A204.1 (cell line): ENCODE measurements at regions not wholly inside any gene's neighbourhood (a gene's known extent, or its start where the extent isn't known, plus 50 kb on each side); places are given as distances from the start of the nearest gene placed in this dataset.
"Not testable (repeated sequence)": the region's sequence is repeated elsewhere in the genome, so short reads cannot be mapped to it uniquely, and the experiment has no call there.

ENCODE experiments used
- FAIRE-seq: peaks from 2 replicates; lab custom pipeline; 2012; peaks lifted over from hg19 to GRCh38; lab: Jason Lieb, UNC

DNA sequence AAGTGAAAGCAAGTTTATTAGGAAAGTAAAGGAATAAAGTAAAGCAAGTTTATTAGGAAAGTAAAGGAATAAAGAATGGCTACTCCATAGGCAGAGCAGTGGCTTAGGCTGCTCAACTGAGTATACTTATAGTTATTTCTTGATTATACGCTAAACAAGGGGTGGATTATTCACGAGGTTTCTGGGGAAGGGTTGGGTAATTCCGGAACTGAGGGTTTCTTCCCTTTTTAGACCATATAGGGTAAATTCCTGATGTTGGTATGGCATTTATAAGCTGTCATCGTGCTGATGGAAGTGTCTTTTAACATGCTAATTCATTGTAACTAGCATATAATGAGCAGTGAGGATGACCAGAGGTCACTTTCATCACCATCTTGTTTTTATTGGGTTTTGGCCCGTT, 194.3 kb downstream of the DLEU7 start:
- FAIRE-seq: no peak

DNA sequence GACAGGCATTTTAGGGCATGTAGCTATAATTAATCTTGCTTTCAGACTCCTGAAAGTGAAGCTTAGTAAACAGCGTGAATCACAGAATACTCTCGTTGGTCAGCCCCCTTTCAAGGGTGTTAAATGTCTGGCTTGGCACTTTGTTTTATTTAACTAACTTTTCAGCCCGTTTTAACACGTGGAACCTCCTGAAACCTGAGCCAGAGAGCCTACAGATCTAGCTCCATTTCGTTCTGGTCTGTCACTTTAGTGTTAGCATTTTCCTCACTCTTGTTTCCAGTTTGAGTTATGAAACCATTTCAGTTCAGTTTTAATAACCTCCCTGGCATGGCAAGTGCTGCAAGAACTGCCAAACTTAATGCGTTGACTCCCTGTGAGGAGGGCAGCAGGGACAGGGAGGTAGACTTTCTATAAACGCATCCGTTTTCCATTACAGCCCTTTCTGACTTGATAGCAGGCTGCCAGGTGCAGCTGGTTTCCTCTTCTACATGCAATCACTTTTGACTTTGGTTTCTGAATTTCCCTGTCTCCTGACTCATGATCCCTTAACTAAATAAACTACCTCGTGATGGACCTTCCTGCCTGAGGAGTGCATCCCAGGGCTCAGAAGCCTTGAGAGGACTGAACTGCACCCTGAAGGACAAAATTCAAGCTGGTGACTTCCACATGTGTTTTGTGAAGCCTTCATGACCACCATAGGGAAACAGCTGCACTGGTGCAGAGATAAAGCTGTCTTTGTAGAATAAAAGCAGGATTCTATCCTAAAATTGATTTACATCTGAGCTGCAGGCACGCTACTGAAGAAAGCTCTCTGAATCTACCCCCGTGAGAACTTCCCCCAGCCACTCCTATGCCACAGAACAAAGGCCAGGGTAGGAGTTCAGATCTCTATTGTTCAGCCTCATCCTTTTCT, 192.6 kb downstream of the DLEU7 start:
- FAIRE-seq: no peak

GRCh38 chr13:50651922-50652321, 191.6 kb downstream of the DLEU7 start:
- no peak for FAIRE-seq

- no peak for FAIRE-seq
Observed at GRCh38 chr13:50654331-50654730, 189.2 kb downstream of the DLEU7 start.

DNA sequence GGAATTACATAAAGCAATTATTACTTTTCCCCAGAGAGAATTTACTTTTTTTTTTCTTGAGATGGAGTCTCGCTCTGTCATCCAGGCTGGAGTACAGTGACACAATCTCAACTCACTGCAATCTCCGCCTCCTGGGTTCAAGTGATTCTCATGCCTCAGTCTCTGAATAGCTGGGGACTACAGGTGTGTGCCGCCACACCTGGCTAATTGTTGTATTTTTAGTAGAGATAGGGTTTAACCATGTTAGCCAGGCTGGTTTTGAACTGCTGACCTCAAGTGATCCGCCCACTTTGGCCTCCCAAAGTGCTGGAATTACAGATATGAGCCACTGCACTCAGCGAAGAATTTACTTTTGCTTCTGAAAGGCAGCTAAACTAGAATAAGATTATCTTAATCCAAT, 181.6 kb downstream of the DLEU7 start:
- FAIRE-seq: not testable (repeated sequence)

DNA sequence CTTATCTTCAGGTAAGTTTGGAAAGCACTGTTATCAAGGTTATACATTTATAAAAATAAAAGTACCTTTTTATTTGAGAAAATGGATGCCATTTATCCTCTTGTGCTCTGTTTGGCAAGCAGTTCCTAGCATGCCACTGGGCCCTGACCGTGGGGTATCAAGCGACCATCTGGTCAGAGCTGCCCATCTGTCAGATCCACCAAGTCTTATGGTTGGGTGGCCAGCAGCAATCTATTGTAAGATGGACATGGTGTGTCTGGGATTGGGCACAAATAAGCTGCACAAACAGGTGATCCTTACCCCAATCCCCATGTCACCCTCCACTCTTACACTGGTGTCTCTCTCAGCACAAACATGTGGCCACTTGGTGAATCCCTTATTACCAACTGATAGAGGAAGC, 178.5 kb downstream of the DLEU7 start:
- FAIRE-seq: no peak

GRCh38 chr13:50668049-50668448, 175.4 kb downstream of the DLEU7 start:
- FAIRE-seq: no peak

GRCh38 chr13:50668691-50669271, 174.7 kb downstream of the DLEU7 start:
- no peak for FAIRE-seq

DNA sequence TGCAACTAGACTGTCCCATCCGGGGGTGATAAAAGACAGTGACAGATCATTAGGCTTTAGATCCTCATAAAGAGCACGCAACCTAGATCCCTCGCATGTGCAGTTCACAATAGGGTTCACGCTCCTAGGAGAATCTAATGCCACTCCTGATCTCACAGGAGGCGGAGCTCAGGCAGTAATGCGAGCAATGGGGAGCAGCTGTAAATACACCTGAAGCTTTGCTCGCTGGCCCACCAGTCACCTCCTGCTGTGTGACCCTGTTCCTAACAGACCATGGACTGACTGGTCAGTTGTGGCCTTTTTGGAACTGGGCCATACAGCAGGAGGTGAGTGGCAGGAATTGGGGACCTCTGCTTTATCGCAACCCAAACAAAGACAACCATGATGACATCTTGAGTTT, 173.2 kb downstream of the DLEU7 start:
- no peak for FAIRE-seq

GRCh38 chr13:50670847-50671496, 172.5 kb downstream of the DLEU7 start:
- FAIRE-seq: no peak

GRCh38 chr13:50671497-50671850, 172.0 kb downstream of the DLEU7 start:
- no peak for FAIRE-seq

- FAIRE-seq: no peak
Observed at GRCh38 chr13:50672025-50672424, 171.5 kb downstream of the DLEU7 start.

GRCh38 chr13:50675651-50676050, 167.8 kb downstream of the DLEU7 start:
- no peak for FAIRE-seq

DNA sequence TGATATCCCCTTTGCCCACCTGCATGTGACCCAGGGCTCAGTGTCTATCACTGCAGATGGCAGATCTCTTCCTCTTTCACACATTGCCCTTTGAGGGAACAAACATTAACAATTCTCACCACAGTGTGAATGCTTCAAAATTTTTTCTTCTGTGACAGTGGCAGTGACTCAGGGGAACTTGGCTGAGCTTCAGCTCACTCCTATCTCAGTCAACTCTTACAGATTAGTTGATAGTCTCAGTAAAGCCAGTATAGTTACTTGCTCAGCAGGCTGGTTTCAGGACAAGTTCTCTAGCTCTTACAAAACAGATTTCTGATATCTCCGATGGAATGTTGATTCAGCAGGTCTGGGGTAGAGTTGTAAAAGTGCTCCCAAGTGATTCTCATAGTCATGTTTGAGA, 166.9 kb downstream of the DLEU7 start:
- FAIRE-seq: no peak

DNA sequence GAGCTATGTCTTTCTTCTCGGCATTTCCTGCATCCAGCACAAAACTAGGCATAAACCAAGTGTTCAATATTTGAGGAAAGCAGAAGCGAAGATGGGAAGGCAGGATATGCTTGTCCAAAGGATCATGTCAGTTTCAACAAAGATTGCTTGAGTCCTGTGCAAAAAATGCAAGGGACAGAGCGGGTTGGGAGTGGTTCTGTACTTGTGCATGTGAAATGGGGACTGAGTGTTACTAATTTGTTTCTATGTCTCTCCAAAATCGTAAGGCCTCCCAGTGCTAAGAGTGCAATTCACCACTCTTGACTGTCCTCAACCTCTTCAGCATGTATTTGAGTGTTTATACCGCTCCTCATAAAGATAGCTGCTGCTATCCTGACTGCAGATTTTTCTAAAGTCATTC, 166.2 kb downstream of the DLEU7 start:
- no peak for FAIRE-seq

- no peak for FAIRE-seq
Observed at GRCh38 chr13:50677687-50678463, 165.6 kb downstream of the DLEU7 start.

GRCh38 chr13:50678464-50679162, 164.9 kb downstream of the DLEU7 start:
- no peak for FAIRE-seq

GRCh38 chr13:50679321-50679720, 164.2 kb downstream of the DLEU7 start:
- no peak for FAIRE-seq

GRCh38 chr13:50682002-50682401, 161.5 kb downstream of the DLEU7 start:
- FAIRE-seq: no peak

DNA sequence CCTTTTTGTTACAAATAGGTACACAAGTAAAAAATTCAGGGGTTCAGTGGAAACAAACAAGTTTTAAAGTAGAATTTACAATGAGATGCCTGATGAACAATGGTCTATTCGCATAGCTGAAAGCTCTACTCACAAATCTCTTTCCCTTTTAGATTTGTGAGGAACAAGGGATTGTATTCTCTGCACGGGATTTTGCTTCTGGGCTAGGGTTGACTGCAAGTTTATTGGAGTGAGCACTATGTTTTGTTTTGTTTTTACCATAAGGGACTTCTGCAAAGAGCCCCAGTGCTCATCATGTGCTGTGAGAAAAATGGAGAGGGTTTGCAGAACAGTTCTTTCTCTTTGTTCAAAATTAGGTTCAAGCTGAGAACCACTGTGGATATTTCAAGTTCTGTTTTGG, 160.5 kb downstream of the DLEU7 start:
- no peak for FAIRE-seq

DNA sequence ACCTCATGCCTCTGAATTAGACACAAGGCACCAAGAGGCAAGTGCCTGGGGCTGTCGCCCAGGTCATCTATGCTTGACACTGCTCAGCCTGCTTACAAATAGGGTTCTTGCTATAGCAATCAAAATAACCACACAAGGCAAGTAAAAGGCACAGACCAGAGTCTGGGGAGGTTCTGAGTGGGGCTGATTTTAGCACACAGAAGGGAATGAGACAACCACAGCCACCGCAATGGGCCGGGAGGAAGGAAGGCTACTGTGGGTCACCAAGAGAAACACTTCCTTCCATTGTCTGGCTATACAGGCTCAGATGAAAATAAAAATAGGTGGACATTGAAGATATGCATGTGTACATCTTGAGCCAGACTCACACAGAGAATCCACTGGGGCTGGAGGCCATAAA, 159.1 kb downstream of the DLEU7 start:
- FAIRE-seq: no peak

GRCh38 chr13:50685491-50685890, 158.0 kb downstream of the DLEU7 start:
- no peak for FAIRE-seq
